Fibroblast of lung (primary cell): ENCODE measurements at regions not wholly inside any gene's neighbourhood (a gene's known extent, or its start where the extent isn't known, plus 50 kb on each side); places are given as distances from the start of the nearest gene placed in this dataset.

Source experiments
- DNase-seq, 2 donors: peaks; one replicate each; pipeline versions ENCODE4 v3.0.0 to v3.0.0-alpha.2; 2010; ENCODE audit warnings: low read depth in 2 of 2
- H2AFZ ChIP-seq: 2 replicates; pipeline ENCODE4 v1.5.1; 2012; ENCODE audit warnings: low read length, control low read depth, inconsistent platforms
- H3K27ac ChIP-seq: 2 replicates; pipeline ENCODE4 v1.5.1; 2011; ENCODE audit warnings: low read length, control low read depth; ENCODE audit not compliant: insufficient read depth
- H3K27me3 ChIP-seq: 2 replicates; pipeline ENCODE4 v1.5.1; 2011; ENCODE audit warnings: mild to moderate bottlenecking, low read length; ENCODE audit not compliant: control insufficient read depth, insufficient read depth
- H3K36me3 ChIP-seq: 2 replicates; pipeline ENCODE4 v1.5.1; 2011; ENCODE audit warnings: low read length; ENCODE audit not compliant: control insufficient read depth, insufficient read depth
- H3K4me1 ChIP-seq: 2 replicates; pipeline ENCODE4 v1.5.1; 2011; ENCODE audit warnings: low read length; ENCODE audit not compliant: control insufficient read depth, insufficient read depth; ENCODE audit errors: extremely low read depth
- H3K4me2 ChIP-seq: 2 replicates; pipeline ENCODE4 v1.5.1; 2011; ENCODE audit warnings: low read length, control low read depth; ENCODE audit not compliant: insufficient read depth; ENCODE audit errors: extremely low read depth
- H3K4me3 ChIP-seq, 4 experiments: fragments of 200-600 bp in 1 of 4; sonication (generic) in 1 of 4; replicated peaks in 1 of 4; 2 replicates each; pipeline ENCODE4 v1.5.1; 2011 to 2016; ENCODE audit warnings: low read length in 4 of 4, low read depth in 3 of 4, mild to moderate bottlenecking in 3 of 4, control low read depth in 2 of 4, inconsistent platforms in 1 of 4, mixed read lengths in 1 of 4; ENCODE audit not compliant: insufficient read depth in 1 of 4; ENCODE audit errors: control extremely low read depth in 1 of 4
- H3K79me2 ChIP-seq: 2 replicates; pipeline ENCODE4 v1.5.1; 2012; ENCODE audit warnings: mild to moderate bottlenecking, low read length, inconsistent platforms; ENCODE audit not compliant: control insufficient read depth, insufficient read depth
- H3K9ac ChIP-seq: 2 replicates; pipeline ENCODE4 v1.5.1; 2011; ENCODE audit warnings: mild to moderate bottlenecking, low read length, control low read depth; ENCODE audit not compliant: insufficient read depth
- H3K9me3 ChIP-seq: 2 replicates; pipeline ENCODE4 v1.5.1; 2012; ENCODE audit warnings: low read depth, low read length; ENCODE audit not compliant: control insufficient read depth, insufficient read depth
- H4K20me1 ChIP-seq: 2 replicates; pipeline ENCODE4 v1.5.1; 2011; ENCODE audit warnings: low read length; ENCODE audit not compliant: control insufficient read depth, insufficient read depth; ENCODE audit errors: extremely low read depth
- EZH2 ChIP-seq: IDR thresholded peaks from 2 replicates; pipeline ENCODE4 v1.5.1; 2012; ENCODE audit warnings: low read length, control low read depth, mild to moderate bottlenecking; ENCODE audit errors: missing control alignments
- TF ChIP-seq, protein P1 (sequence below), 2 donors: IDR thresholded peaks in 1 of 2; conservative IDR thresholded peaks in 1 of 2; 1 replicate in 1 of 2; 2 replicates in 1 of 2; pipeline ENCODE4 v1.5.1; 2011 to 2012; ENCODE audit warnings: low read length in 2 of 2, control low read depth in 1 of 2, inconsistent platforms in 1 of 2, low read depth in 1 of 2, mild to moderate bottlenecking in 1 of 2

DNA sequence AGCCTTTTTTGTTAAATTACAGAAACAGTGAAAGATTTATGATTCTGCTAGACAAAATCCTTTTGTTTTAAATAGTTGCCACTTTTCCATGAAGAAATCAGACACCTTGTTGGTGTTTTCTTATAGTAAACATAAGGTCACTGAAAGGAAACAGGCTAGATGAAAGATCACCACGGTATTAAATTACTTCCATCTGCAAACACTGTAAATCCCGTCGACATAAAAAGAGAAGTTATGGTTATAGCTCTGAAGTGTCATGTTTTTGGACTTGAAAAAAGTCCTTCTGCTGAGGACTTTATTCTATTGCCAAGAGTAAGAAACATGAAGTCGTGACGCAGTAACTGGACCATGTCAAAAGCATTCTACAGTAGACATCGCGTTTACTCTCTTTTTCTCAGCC lies 567.6 kb upstream of the SLIT2 start:
- H3K4me3 ChIP-seq, result no peak overlapping the region
- peak in 1 of 2 donors; percentile 28 for DNase-seq
- H3K36me3 ChIP-seq, result no peaks in the 10 kb centered on the region
- H3K4me2 ChIP-seq, result no peak overlapping the region
- H3K9me3 ChIP-seq, result no peaks in the 10 kb centered on the region
- no peaks in the 10 kb centered on the region for H3K79me2 ChIP-seq
- peak overlapping the region; percentile 3 for H2AFZ ChIP-seq
- TF ChIP-seq, protein P1, sequence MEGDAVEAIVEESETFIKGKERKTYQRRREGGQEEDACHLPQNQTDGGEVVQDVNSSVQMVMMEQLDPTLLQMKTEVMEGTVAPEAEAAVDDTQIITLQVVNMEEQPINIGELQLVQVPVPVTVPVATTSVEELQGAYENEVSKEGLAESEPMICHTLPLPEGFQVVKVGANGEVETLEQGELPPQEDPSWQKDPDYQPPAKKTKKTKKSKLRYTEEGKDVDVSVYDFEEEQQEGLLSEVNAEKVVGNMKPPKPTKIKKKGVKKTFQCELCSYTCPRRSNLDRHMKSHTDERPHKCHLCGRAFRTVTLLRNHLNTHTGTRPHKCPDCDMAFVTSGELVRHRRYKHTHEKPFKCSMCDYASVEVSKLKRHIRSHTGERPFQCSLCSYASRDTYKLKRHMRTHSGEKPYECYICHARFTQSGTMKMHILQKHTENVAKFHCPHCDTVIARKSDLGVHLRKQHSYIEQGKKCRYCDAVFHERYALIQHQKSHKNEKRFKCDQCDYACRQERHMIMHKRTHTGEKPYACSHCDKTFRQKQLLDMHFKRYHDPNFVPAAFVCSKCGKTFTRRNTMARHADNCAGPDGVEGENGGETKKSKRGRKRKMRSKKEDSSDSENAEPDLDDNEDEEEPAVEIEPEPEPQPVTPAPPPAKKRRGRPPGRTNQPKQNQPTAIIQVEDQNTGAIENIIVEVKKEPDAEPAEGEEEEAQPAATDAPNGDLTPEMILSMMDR (conservative IDR thresholded peaks at IDR 0.05 in 1 of 2, IDR thresholded peaks at IDR 0.05 in 1 of 2; ENCODE audit: low read depth in 1 of 2, low read length in 2 of 2), result no peak
- no peak for TF ChIP-seq EZH2
- no peaks in the 10 kb centered on the region for H4K20me1 ChIP-seq
- no peaks in the 10 kb centered on the region for H3K27me3 ChIP-seq
- no peak overlapping the region for H3K27ac ChIP-seq
- no peak overlapping the region for H3K9ac ChIP-seq
- H3K4me1 ChIP-seq, result no peaks in the 10 kb centered on the region

- Histone ChIP-seq H3K4me1 (no peaks in the 10 kb centered on the region), H3K27me3 (no peaks in the 10 kb centered on the region), H3K27ac (no peak overlapping the region), H2AFZ (no peak overlapping the region), H3K4me3 (no peak overlapping the region), H3K36me3 (no peaks in the 10 kb centered on the region), H3K4me2 (no peak overlapping the region), H3K9me3 (no peaks in the 10 kb centered on the region), H3K9ac (no peak overlapping the region), H4K20me1 (no peaks in the 10 kb centered on the region), H3K79me2 (no peaks in the 10 kb centered on the region)
- no peak for DNase-seq
- no peak for TF ChIP-seq EZH2
- TF ChIP-seq, protein P1 (conservative IDR thresholded peaks at IDR 0.05 in 1 of 2, IDR thresholded peaks at IDR 0.05 in 1 of 2; ENCODE audit: low read depth in 1 of 2, low read length in 2 of 2), result no peak
Observed at GRCh38 chr4:19683426-19683825, 568.3 kb upstream of the SLIT2 start.

GRCh38 chr4:19677211-19677610 lies 574.5 kb upstream of the SLIT2 start:
- no peak overlapping the region for H3K9ac ChIP-seq
- H3K27me3 ChIP-seq, result no peaks in the 10 kb centered on the region
- H4K20me1 ChIP-seq, result no peaks in the 10 kb centered on the region
- no peak overlapping the region for H3K27ac ChIP-seq
- no peak for DNase-seq
- H3K36me3 ChIP-seq, result no peaks in the 10 kb centered on the region
- H3K79me2 ChIP-seq, result no peaks in the 10 kb centered on the region
- no peaks in the 10 kb centered on the region for H3K9me3 ChIP-seq
- no peak for TF ChIP-seq EZH2
- TF ChIP-seq, protein P1 (conservative IDR thresholded peaks at IDR 0.05 in 1 of 2, IDR thresholded peaks at IDR 0.05 in 1 of 2; ENCODE audit: low read depth in 1 of 2, low read length in 2 of 2), result no peak
- H3K4me1 ChIP-seq, result no peaks in the 10 kb centered on the region
- no peak overlapping the region for H3K4me3 ChIP-seq
- no peak overlapping the region for H2AFZ ChIP-seq
- no peak overlapping the region for H3K4me2 ChIP-seq
